HCT116 (cell line): ENCODE measurements at regions not wholly inside any gene's neighbourhood (a gene's known extent, or its start where the extent isn't known, plus 50 kb on each side); places are given as distances from the start of the nearest gene placed in this dataset.

Experiments
- ATAC-seq: fragments of 200-7000 bp; cut with Tn5 transposase; 2 replicates; pipeline ENCODE4 v1.9.1; 2020; ENCODE audit warnings: mild to moderate bottlenecking, moderate library complexity
- BruUV-seq: library from RNA; stranded (reverse); fragments of 400-500 nt; replicated peaks from 2 replicates; lab custom pipeline; 2021; lab: Mats Ljungman, UMichigan
- CTCF ChIA-PET: fragments of 300-600 bp; sonication (Branson Sonifier 250); formaldehyde crosslinking; loops from one replicate; lab custom pipeline; 2021; ENCODE audit warnings: antibody characterized with exemption; lab: Charles Lee
- POLR2A ChIA-PET: fragments of 300-600, 350-600 bp; sonication (Branson Sonifier 250); formaldehyde crosslinking; loops from one replicate; lab custom pipeline; 2021; ENCODE audit warnings: antibody characterized with exemption; lab: Charles Lee
- RAD21 ChIA-PET, 2 experiments: fragments of 300-600 bp; sonication (Branson Sonifier 250); formaldehyde crosslinking; loops; one replicate each; lab custom pipeline; 2023; ENCODE audit warnings: low total read pairs in 2 of 2; ENCODE audit not compliant: uncharacterized antibody in 2 of 2, unreplicated experiment in 2 of 2, low non-redundant PET in 1 of 2; lab: Charles Lee
- DNase-seq: peaks from one replicate; pipeline ENCODE4 v3.0.0-alpha.2; 2010; ENCODE audit warnings: low read depth, low spot score
- H2AFZ ChIP-seq: fragments of 200-600 bp; shearing (Covaris generic), sonication (generic); 2 replicates; pipeline ENCODE4 v1.6.1; 2017; ENCODE audit warnings: low read depth, mixed run types, mixed read lengths, antibody characterized with exemption, low read length; ENCODE audit not compliant: poor library complexity, severe bottlenecking
- H3K27ac ChIP-seq: 2 replicates; pipeline ENCODE4 v1.5.1; 2012; ENCODE audit warnings: low read depth, low read length
- H3K27me3 ChIP-seq: fragments of 200-600 bp; sonication (generic); 2 replicates; pipeline ENCODE4 v1.6.1; 2016; ENCODE audit warnings: mixed run types, low read length, mixed read lengths; ENCODE audit not compliant: insufficient read depth
- H3K36me3 ChIP-seq, 2 experiments: fragments of 200-500 bp in 1 of 2; fragments of 200-600 bp in 1 of 2; sonication (Bioruptor generic) in 1 of 2; sonication (generic) in 1 of 2; 2 replicates each; pipeline versions ENCODE4 v1.5.1 to v1.6.1; 2014 to 2016; ENCODE audit warnings: low read length in 2 of 2, inconsistent platforms in 1 of 2, mixed read lengths in 1 of 2, mixed run types in 1 of 2; ENCODE audit not compliant: insufficient read depth in 2 of 2, control insufficient read depth in 1 of 2
- H3K4me1 ChIP-seq, 2 experiments: fragments of 200-600 bp in 1 of 2; sonication (generic) in 1 of 2; 2 replicates each; pipeline versions ENCODE4 v1.5.1 to v1.6.1; 2012 to 2017; ENCODE audit warnings: low read length in 2 of 2, inconsistent platforms in 1 of 2, mild to moderate bottlenecking in 1 of 2, mixed read lengths in 1 of 2, mixed run types in 1 of 2, moderate library complexity in 1 of 2; ENCODE audit not compliant: insufficient read depth in 2 of 2, control insufficient read depth in 1 of 2
- H3K4me2 ChIP-seq: fragments of 200-600 bp; sonication (generic); 2 replicates; pipeline ENCODE4 v1.6.1; 2017; ENCODE audit warnings: mixed run types, low read length, mixed read lengths
- H3K4me3 ChIP-seq, 2 experiments: fragments of 200-600 bp in 1 of 2; sonication (generic) in 1 of 2; replicated peaks in 1 of 2; 2 replicates each; pipeline ENCODE4 v1.5.1; 2011 to 2016; ENCODE audit warnings: low read length in 2 of 2, control low read depth in 1 of 2, low read depth in 1 of 2, mild to moderate bottlenecking in 1 of 2, mixed read lengths in 1 of 2, mixed run types in 1 of 2
- H3K79me2 ChIP-seq: fragments of 200-600 bp; sonication (generic); 2 replicates; pipeline ENCODE4 v1.6.1; 2017; ENCODE audit warnings: mild to moderate bottlenecking, mixed run types, low read length, moderate library complexity, mixed read lengths; ENCODE audit not compliant: insufficient read depth
- H3K9ac ChIP-seq: fragments of 200-600 bp; sonication (generic); 2 replicates; pipeline ENCODE4 v1.6.1; 2016; ENCODE audit warnings: low read length, mixed read lengths
- H3K9me2 ChIP-seq: fragments of 200-600 bp; sonication (generic), shearing (Covaris generic); 2 replicates; pipeline ENCODE4 v1.6.1; 2017; ENCODE audit warnings: mixed run types, mild to moderate bottlenecking, moderate library complexity; ENCODE audit not compliant: insufficient read depth
- H3K9me3 ChIP-seq, 2 experiments: fragments of 200-500 bp in 1 of 2; fragments of 200-600 bp in 1 of 2; sonication (Bioruptor generic) in 1 of 2; sonication (generic) in 1 of 2; 2 replicates each; pipeline ENCODE4 v1.6.1; 2014 to 2017; ENCODE audit warnings: low read length in 2 of 2, mixed read lengths in 2 of 2, inconsistent platforms in 1 of 2, low read depth in 1 of 2, mild to moderate bottlenecking in 1 of 2, mixed run types in 1 of 2, moderate library complexity in 1 of 2; ENCODE audit not compliant: control insufficient read depth in 1 of 2, insufficient read depth in 1 of 2
- H4K20me1 ChIP-seq: fragments of 200-600 bp; sonication (generic), shearing (Covaris generic); 2 replicates; pipeline ENCODE4 v1.6.1; 2017; ENCODE audit warnings: mixed run types, mild to moderate bottlenecking, moderate library complexity; ENCODE audit not compliant: insufficient read depth
- CBX3 ChIP-seq: IDR thresholded peaks from 2 replicates; pipeline ENCODE4 v1.6.1; 2012; ENCODE audit warnings: low read depth
- CEBPB ChIP-seq: IDR thresholded peaks from 2 replicates; pipeline ENCODE4 v1.6.1; 2012; ENCODE audit warnings: low read depth
- ELF1 ChIP-seq: IDR thresholded peaks from 2 replicates; pipeline ENCODE4 v1.6.1; 2012; ENCODE audit warnings: low read depth, borderline replicate concordance
- EZH2 ChIP-seq: fragments of 200-600 bp; sonication (generic); IDR thresholded peaks from 2 replicates; pipeline ENCODE4 v1.6.1; 2017; ENCODE audit warnings: antibody characterized with exemption, mixed run types
- EZH2phosphoT487 ChIP-seq: fragments of 200-600 bp; IDR thresholded peaks from 2 replicates; pipeline ENCODE4 v1.6.1; 2018; ENCODE audit warnings: antibody characterized with exemption, borderline replicate concordance
- FOSL1 ChIP-seq: IDR thresholded peaks from 2 replicates; pipeline ENCODE4 v1.6.1; 2012; ENCODE audit warnings: low read depth
- JUND ChIP-seq: IDR thresholded peaks from 2 replicates; pipeline ENCODE4 v1.6.1; 2012
- POLR2AphosphoS5 ChIP-seq: IDR thresholded peaks from 2 replicates; pipeline ENCODE4 v1.6.1; 2011; ENCODE audit warnings: mild to moderate bottlenecking, low read depth, low read length, moderate library complexity
- RAD21 ChIP-seq: IDR thresholded peaks from 2 replicates; pipeline ENCODE4 v1.6.1; 2012; ENCODE audit warnings: low read depth, mild to moderate bottlenecking
- SIN3A ChIP-seq: IDR thresholded peaks from 2 replicates; pipeline ENCODE4 v1.6.1; 2012; ENCODE audit warnings: low read depth
- SP1 ChIP-seq: IDR thresholded peaks from 2 replicates; pipeline ENCODE4 v1.6.1; 2012; ENCODE audit warnings: low read depth
- TCF7L2 ChIP-seq: IDR thresholded peaks from 2 replicates; pipeline ENCODE4 v1.7.0; 2011; ENCODE audit warnings: borderline replicate concordance, inconsistent platforms; ENCODE audit not compliant: insufficient read depth, insufficient read length; ENCODE audit errors: extremely low read depth
- YY1 ChIP-seq: IDR thresholded peaks from 2 replicates; pipeline ENCODE4 v1.6.1; 2011; ENCODE audit warnings: low read length, low read depth, moderate library complexity, mild to moderate bottlenecking; ENCODE audit not compliant: insufficient replicate concordance; ENCODE audit errors: extremely low read depth
- ZFX ChIP-seq: fragments of 450-650 bp; IDR thresholded peaks from 2 replicates; pipeline ENCODE4 v1.6.1; 2017
- ZNF274 ChIP-seq: fragments of 200-500 bp; sonication (Bioruptor generic); IDR thresholded peaks from 2 replicates; pipeline ENCODE4 v1.6.1; 2014; ENCODE audit warnings: mild to moderate bottlenecking, low read depth, low read length, inconsistent platforms
- intact Hi-C: fragments of 100-400 bp; cut with micrococcal nuclease; formaldehyde crosslinking; loops from 2 replicates; pipeline ENCODE4 v1.10.0; 2022
- TF ChIP-seq, protein P1 (sequence below): IDR thresholded peaks from 2 replicates; pipeline ENCODE4 v1.6.1; 2012
- TF ChIP-seq, protein P2 (sequence below): IDR thresholded peaks from 2 replicates; pipeline ENCODE4 v1.6.1; 2011; ENCODE audit warnings: mild to moderate bottlenecking, low read length, moderate library complexity; ENCODE audit not compliant: insufficient replicate concordance; ENCODE audit errors: extremely low read depth
- TF ChIP-seq, protein P3 (sequence below), 3 experiments: fragments of 200-600 bp in 1 of 3; sonication (generic) in 1 of 3; IDR thresholded peaks in 2 of 3; conservative IDR thresholded peaks in 1 of 3; 2 replicates each; pipeline ENCODE4 v1.5.1; 2012 to 2017; ENCODE audit warnings: low read depth in 2 of 3, low read length in 2 of 3, antibody characterized with exemption in 1 of 3, borderline replicate concordance in 1 of 3, control low read depth in 1 of 3, mild to moderate bottlenecking in 1 of 3, mixed read lengths in 1 of 3, mixed run types in 1 of 3, moderate library complexity in 1 of 3; ENCODE audit not compliant: insufficient read depth in 1 of 3

DNA sequence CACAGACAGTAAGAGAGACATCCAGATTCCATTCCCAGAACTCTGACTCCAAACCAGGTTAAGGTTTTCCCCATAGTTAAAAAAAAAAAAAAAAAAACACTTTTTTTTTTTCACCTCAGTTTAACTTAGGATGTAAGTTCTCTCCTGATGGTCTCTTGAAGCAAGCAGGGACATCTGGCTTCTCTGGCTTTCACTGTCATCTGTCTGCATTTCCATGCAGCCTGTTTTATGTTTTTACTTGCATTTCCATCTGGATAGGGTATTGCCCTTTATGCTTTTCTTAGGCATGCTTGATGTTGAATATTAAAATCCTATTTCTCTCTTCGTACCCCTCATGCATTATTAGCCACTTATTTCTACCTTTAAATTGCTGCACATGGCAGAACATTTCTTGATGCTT lies 135.3 kb upstream of the WWC1 start:
- DNase-seq (no peak), ATAC-seq (no peak)
- Histone ChIP-seq H3K4me3 (no peak overlapping the region), H3K9ac (no peak overlapping the region), H3K9me3 (no peaks in the 10 kb centered on the region), H3K4me1 (no peaks in the 10 kb centered on the region), H3K27me3 (peaks cover 48% of the 10 kb centered on the region), H3K4me2 (no peak overlapping the region), H3K9me2 (no peaks in the 10 kb centered on the region), H2AFZ (no peak overlapping the region), H4K20me1 (no peaks in the 10 kb centered on the region), H3K27ac (no peak overlapping the region)
- CTCF ChIA-PET: no interaction called here
- RAD21 ChIA-PET: no interaction called here
- POLR2A ChIA-PET: no interaction called here
- intact Hi-C loops: no loop called here
- no peak for TF ChIP-seq SP1
- TF ChIP-seq ELF1: no peak
- no peak for TF ChIP-seq SIN3A
- TF ChIP-seq RAD21: no peak
- no peak for TF ChIP-seq CEBPB
- TF ChIP-seq, protein P1, sequence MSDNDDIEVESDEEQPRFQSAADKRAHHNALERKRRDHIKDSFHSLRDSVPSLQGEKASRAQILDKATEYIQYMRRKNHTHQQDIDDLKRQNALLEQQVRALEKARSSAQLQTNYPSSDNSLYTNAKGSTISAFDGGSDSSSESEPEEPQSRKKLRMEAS: no peak
- TF ChIP-seq EZH2phosphoT487: no peak
- TF ChIP-seq ZNF274: no peak
- TF ChIP-seq CBX3: no peak
- TF ChIP-seq, protein P2, sequence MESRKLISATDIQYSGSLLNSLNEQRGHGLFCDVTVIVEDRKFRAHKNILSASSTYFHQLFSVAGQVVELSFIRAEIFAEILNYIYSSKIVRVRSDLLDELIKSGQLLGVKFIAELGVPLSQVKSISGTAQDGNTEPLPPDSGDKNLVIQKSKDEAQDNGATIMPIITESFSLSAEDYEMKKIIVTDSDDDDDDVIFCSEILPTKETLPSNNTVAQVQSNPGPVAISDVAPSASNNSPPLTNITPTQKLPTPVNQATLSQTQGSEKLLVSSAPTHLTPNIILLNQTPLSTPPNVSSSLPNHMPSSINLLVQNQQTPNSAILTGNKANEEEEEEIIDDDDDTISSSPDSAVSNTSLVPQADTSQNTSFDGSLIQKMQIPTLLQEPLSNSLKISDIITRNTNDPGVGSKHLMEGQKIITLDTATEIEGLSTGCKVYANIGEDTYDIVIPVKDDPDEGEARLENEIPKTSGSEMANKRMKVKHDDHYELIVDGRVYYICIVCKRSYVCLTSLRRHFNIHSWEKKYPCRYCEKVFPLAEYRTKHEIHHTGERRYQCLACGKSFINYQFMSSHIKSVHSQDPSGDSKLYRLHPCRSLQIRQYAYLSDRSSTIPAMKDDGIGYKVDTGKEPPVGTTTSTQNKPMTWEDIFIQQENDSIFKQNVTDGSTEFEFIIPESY: no peak
- TF ChIP-seq, protein P3, sequence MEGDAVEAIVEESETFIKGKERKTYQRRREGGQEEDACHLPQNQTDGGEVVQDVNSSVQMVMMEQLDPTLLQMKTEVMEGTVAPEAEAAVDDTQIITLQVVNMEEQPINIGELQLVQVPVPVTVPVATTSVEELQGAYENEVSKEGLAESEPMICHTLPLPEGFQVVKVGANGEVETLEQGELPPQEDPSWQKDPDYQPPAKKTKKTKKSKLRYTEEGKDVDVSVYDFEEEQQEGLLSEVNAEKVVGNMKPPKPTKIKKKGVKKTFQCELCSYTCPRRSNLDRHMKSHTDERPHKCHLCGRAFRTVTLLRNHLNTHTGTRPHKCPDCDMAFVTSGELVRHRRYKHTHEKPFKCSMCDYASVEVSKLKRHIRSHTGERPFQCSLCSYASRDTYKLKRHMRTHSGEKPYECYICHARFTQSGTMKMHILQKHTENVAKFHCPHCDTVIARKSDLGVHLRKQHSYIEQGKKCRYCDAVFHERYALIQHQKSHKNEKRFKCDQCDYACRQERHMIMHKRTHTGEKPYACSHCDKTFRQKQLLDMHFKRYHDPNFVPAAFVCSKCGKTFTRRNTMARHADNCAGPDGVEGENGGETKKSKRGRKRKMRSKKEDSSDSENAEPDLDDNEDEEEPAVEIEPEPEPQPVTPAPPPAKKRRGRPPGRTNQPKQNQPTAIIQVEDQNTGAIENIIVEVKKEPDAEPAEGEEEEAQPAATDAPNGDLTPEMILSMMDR (IDR thresholded peaks at IDR 0.05 in 2 of 3, conservative IDR thresholded peaks at IDR 0.05 in 1 of 3; ENCODE audit: borderline replicate concordance in 1 of 3, insufficient read depth in 1 of 3, low read depth in 2 of 3, low read length in 2 of 3): no peak
- TF ChIP-seq JUND: no peak
- no peak for TF ChIP-seq TCF7L2
- no peak for TF ChIP-seq EZH2
- no peak for TF ChIP-seq FOSL1
- TF ChIP-seq ZFX: no peak
- TF ChIP-seq POLR2AphosphoS5: no peak
- TF ChIP-seq YY1: no peak
- TF ChIP-seq, all 23 proteins: peak for 0
- no TSS peak for BruUV-seq
- no peaks in the 10 kb centered on the region for H3K79me2 ChIP-seq
- no peaks in the 10 kb centered on the region for H3K36me3 ChIP-seq
